Body of pancreas (tissue), 4 donors: ENCODE measurements at regions not wholly inside any gene's neighbourhood (a gene's known extent, or its start where the extent isn't known, plus 50 kb on each side); places are given as distances from the start of the nearest gene placed in this dataset.

Experiments used
- ATAC-seq: fragments of 150-250 bp; one replicate; pipeline ENCODE4 v1.9.1; 2016
- DNase-seq, 4 donors: peaks; one replicate each; pipeline ENCODE4 v3.0.0-alpha.2; 2019
- H3K27ac ChIP-seq, 4 donors: fragments of 200-600 bp; sonication (generic); 1 replicate in 3 of 4; 2 replicates in 1 of 4; pipeline versions ENCODE4 v1.5.1 to v1.6.1; 2016 to 2019; ENCODE audit warnings: mild to moderate bottlenecking in 1 of 4, mixed read lengths in 1 of 4, moderate library complexity in 1 of 4
- H3K27me3 ChIP-seq, 2 donors: fragments of 200-600 bp; sonication (generic); one replicate each; pipeline ENCODE4 v1.6.0; 2016; ENCODE audit warnings: mild to moderate bottlenecking in 1 of 2
- H3K36me3 ChIP-seq, 2 donors: fragments of 200-600 bp; sonication (generic); replicated peaks in 1 of 2; 2 replicates each; pipeline ENCODE4 v1.5.1; 2016; ENCODE audit warnings: low read depth in 2 of 2; ENCODE audit not compliant: insufficient read depth in 1 of 2
- H3K4me1 ChIP-seq: fragments of 200-600 bp; sonication (generic); one replicate; pipeline ENCODE4 v1.6.0; 2016
- H3K4me3 ChIP-seq, 2 donors: fragments of 200-600 bp; sonication (generic); 1 replicate in 1 of 2; 2 replicates in 1 of 2; pipeline ENCODE4 v1.5.1; 2016 to 2019
- H3K9me3 ChIP-seq, 3 donors: fragments of 200-600 bp; sonication (generic); 1 replicate in 2 of 3; 2 replicates in 1 of 3; pipeline ENCODE4 v1.5.1; 2016
- CTCF ChIP-seq, 7 experiments: fragments of 450-650 bp in 4 of 7; fragments of 200-600 bp in 3 of 7; sonication (generic) in 3 of 7; IDR thresholded peaks; one replicate each; pipeline ENCODE4 v1.5.1; 2016 to 2019; ENCODE audit warnings: antibody characterized with exemption in 7 of 7
- POLR2A ChIP-seq, 3 donors: fragments of 450-650 bp; IDR thresholded peaks; one replicate each; pipeline ENCODE4 v1.6.1; 2016; ENCODE audit warnings: antibody characterized with exemption in 3 of 3, mild to moderate bottlenecking in 2 of 3
- WGBS, 2 donors: methylation state at CpG; one replicate each; pipeline ENCODE4 v1.1.5; 2017; 5-methylcytosine and 5-hydroxymethylcytosine counted together
- intact Hi-C: fragments of 100-400 bp; cut with DNase I; formaldehyde crosslinking; loops from one replicate; pipeline ENCODE4 v1.15.1; 2023

- Histone ChIP-seq H3K27ac (no peak overlapping the region), H3K36me3 (no peaks in the 10 kb centered on the region), H3K27me3 (no peaks in the 10 kb centered on the region), H3K9me3 (no peaks in the 10 kb centered on the region), H3K4me3 (no peak overlapping the region), H3K4me1 (no peaks in the 10 kb centered on the region)
- TF ChIP-seq CTCF (IDR thresholded peaks at IDR 0.05), result no peak
- TF ChIP-seq POLR2A (IDR thresholded peaks at IDR 0.05), result no peak
- ATAC-seq (no peak), DNase-seq (no peak)
- intact Hi-C loops, result no loop called here
These were observed 419.8 kb upstream of the FIGN start for GRCh38 chr2:164155558-164155957.

GRCh38 chr2:164151522-164151921 lies 415.7 kb upstream of the FIGN start:
- ATAC-seq (no peak), DNase-seq (peak in 1 of 4 donors; percentile 13)
- H3K4me1 ChIP-seq, result no peaks in the 10 kb centered on the region
- H3K27ac ChIP-seq, result no peak overlapping the region
- no peaks in the 10 kb centered on the region for H3K9me3 ChIP-seq
- H3K4me3 ChIP-seq, result no peak overlapping the region
- H3K27me3 ChIP-seq, result no peaks in the 10 kb centered on the region
- intact Hi-C loops, result no loop called here
- H3K36me3 ChIP-seq, result no peaks in the 10 kb centered on the region
- TF ChIP-seq CTCF (IDR thresholded peaks at IDR 0.05), result no peak
- TF ChIP-seq POLR2A (IDR thresholded peaks at IDR 0.05), result no peak
- 41 to 52% methylated on average over 5 of the region's 5 CpGs for WGBS, 2 donors

GRCh38 chr2:164150604-164151003 lies 414.8 kb upstream of the FIGN start:
- intact Hi-C loops, result no loop called here
- no peaks in the 10 kb centered on the region for H3K4me1 ChIP-seq
- no peaks in the 10 kb centered on the region for H3K27me3 ChIP-seq
- H3K9me3 ChIP-seq, result no peaks in the 10 kb centered on the region
- ATAC-seq (no peak), DNase-seq (no peak)
- H3K36me3 ChIP-seq, result no peaks in the 10 kb centered on the region
- TF ChIP-seq CTCF (IDR thresholded peaks at IDR 0.05), result no peak
- no peak for TF ChIP-seq POLR2A (IDR thresholded peaks at IDR 0.05)
- H3K27ac ChIP-seq, result no peak overlapping the region
- H3K4me3 ChIP-seq, result no peak overlapping the region

GRCh38 chr2:164146441-164146840 lies 410.6 kb upstream of the FIGN start:
- intact Hi-C loops, result no loop called here
- H3K4me1 ChIP-seq, result no peaks in the 10 kb centered on the region
- H3K27ac ChIP-seq, result no peak overlapping the region
- ATAC-seq (no peak), DNase-seq (no peak)
- H3K4me3 ChIP-seq, result no peak overlapping the region
- no peak for TF ChIP-seq POLR2A (IDR thresholded peaks at IDR 0.05)
- no peak for TF ChIP-seq CTCF (IDR thresholded peaks at IDR 0.05)
- no peaks in the 10 kb centered on the region for H3K36me3 ChIP-seq
- no peaks in the 10 kb centered on the region for H3K9me3 ChIP-seq
- H3K27me3 ChIP-seq, result no peaks in the 10 kb centered on the region

GRCh38 chr2:164145093-164145987 lies 409.5 kb upstream of the FIGN start:
- TF ChIP-seq CTCF (IDR thresholded peaks at IDR 0.05), result no peak
- TF ChIP-seq POLR2A (IDR thresholded peaks at IDR 0.05), result no peak
- H3K27me3 ChIP-seq, result no peaks in the 10 kb centered on the region
- no peaks in the 10 kb centered on the region for H3K9me3 ChIP-seq
- intact Hi-C loops, result no loop called here
- ATAC-seq (no peak), DNase-seq (no peak)
- H3K4me1 ChIP-seq, result no peaks in the 10 kb centered on the region
- H3K36me3 ChIP-seq, result no peaks in the 10 kb centered on the region
- H3K27ac ChIP-seq, result no peak overlapping the region
- 45 to 60% methylated on average over 3 of the region's 3 CpGs for WGBS, 2 donors
- no peak overlapping the region for H3K4me3 ChIP-seq
